HFF-Myc (cell line): ENCODE measurements at regions not wholly inside any gene's neighbourhood (a gene's known extent, or its start where the extent isn't known, plus 50 kb on each side); places are given as distances from the start of the nearest gene placed in this dataset.

Experiments
- DNase-seq: peaks from one replicate; pipeline ENCODE4 v3.0.0-alpha.2; 2011; ENCODE audit warnings: low read depth; ENCODE audit errors: extremely low read depth
- H3K4me3 ChIP-seq: replicated peaks from 2 replicates; pipeline ENCODE4 v1.5.1; 2011; ENCODE audit warnings: low read depth, mild to moderate bottlenecking, control low read depth, low read length
- CTCF ChIP-seq: IDR thresholded peaks from 2 replicates; pipeline ENCODE4 v1.5.1; 2012; ENCODE audit warnings: mild to moderate bottlenecking, low read depth, low read length, control low read depth; ENCODE audit errors: missing control alignments

DNA sequence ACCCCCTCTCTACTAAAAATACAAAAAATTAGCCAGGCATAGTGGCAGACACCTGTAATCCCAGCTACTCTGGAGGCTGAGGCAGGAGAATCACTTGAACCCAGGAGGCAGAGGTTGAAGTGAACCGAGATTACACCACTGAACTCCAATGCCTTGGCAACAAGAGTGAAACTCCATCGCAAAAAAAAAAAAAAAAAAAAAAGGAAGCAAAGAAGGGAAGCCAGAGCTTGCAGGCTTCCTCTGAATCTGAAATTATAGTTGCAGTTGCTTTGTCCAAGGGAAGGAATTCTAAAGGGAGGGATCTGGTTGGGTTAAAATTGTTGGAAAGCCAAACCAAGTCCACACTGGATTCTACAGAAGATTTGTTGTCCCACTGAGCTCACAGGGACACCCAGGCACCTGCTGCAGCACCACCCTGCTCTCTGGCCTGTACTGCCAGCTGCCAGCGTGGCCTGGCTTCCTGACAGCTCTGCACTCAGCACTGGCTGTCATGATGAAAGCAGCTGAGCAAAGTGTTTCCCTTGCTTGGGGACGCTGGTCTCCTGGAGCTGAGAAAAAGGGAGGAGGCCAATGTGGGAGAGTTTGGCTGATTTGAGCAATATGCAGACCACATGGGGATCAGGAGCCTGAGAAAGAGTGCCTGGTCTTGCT, 88.8 kb upstream of the HES1 start:
- DNase-seq = no peak
- no peak overlapping the region for H3K4me3 ChIP-seq
- no peak for TF ChIP-seq CTCF

DNA sequence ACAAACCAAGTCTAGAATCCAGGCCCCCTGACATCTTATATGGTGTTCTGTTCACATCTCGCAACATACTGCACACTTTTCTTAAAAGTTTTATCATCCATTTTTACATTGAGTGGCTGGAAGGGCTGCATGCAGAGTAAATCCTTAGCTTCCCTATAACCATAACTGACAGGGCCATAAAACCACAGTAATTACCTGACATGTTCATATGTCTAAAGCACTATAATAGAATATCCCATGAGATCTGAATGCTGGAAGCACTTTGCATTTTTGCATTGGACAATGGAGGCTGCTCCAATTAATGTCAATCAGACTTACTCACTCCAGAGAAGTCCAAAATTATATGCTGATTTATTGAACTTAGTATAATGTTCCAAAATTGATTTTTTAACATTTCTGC, 86.6 kb upstream of the HES1 start:
- TF ChIP-seq CTCF = no peak
- no peak overlapping the region for H3K4me3 ChIP-seq
- no peak for DNase-seq

- DNase-seq = no peak
These were observed 85.1 kb upstream of the HES1 start for GRCh38 chr3:194050782-194051320.

DNA sequence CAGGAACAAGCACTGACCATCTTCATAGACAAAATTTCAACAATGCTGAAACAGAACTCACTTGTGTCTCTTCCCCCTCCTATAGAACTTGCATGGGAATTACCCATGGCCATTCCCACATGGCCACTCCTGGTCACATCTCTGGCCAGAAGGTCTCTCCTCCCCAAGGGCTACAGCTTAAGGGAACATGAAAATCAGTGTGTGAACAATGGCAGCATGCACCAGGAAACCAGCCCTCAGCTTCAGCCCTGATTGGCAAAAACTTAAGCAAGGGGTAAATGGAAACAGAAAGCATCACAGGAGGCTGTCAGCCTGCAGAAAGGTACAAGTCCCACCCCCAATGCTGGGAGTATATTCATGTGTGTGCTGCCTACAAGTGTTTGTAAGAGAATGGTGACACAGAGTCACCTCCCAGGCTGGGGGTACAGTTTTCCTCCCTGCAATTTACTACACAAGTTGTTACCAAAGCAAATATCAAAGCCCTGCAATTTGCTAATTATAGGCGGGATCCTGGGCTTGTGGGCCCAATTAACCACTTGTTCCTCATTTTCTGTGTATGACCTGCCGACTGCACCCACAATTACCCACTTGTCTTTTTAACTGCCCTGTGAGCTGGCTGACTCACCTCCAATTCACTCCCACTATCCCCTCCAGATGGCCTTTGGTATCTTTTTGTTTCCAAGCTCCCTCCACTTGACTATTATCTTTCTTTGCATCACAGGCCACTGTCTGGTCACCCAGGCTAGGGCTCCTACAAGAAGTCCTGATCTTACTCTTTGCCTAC, 84.4 kb upstream of the HES1 start:
- DNase-seq = no peak
- no peak for TF ChIP-seq CTCF
- H3K4me3 ChIP-seq = no peak overlapping the region

More at GRCh38 chr3:194050782-194051320, 85.1 kb upstream of the HES1 start:
- TF ChIP-seq CTCF = no peak
- H3K4me3 ChIP-seq = no peak overlapping the region

DNA sequence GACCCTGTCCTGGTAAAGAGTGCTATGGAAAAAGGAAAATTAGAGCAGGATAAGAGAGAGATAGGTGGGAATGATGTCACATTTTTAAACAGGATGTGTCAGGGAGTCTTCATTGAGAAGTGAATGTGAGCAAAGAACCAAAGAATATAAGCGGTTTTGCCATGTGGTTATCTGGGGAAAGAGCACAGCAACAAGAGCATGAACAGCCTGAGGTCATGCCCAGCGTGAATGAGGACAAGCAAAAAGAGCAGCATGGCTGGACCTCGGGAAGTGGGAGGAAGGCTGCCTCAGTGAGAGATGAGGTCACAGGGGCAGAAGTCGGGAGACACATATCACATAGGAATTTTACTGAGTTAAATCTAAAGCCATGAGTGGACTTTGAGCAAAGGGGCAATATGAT, 82.8 kb upstream of the HES1 start:
- no peak overlapping the region for H3K4me3 ChIP-seq
- DNase-seq = no peak
- no peak for TF ChIP-seq CTCF

DNA sequence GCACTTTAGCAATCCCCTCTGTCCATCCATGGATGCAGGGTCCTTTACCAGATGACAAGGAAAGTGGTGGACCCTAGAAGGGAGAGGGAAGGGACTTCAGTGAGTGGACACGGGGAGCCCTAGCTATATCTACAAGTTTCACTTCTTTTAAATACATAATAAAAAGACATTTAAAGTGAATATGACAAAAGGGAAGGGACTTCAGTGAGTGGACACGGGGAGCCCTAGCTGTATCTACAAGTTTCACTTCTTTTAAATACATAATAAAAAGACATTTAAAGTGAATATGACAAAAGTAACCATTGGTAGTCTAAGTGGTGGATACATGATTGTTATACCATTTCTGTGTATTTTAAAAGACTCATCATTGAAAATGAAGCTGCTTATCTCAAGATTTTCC, 81.9 kb upstream of the HES1 start:
- TF ChIP-seq CTCF = no peak
- DNase-seq = no peak
- H3K4me3 ChIP-seq = no peak overlapping the region
